ENCODE measurements at regions not wholly inside any gene's neighbourhood (a gene's known extent, or its start where the extent isn't known, plus 50 kb on each side); places are given as distances from the start of the nearest gene placed in this dataset.
"Not testable (repeated sequence)": the region's sequence is repeated elsewhere in the genome, so short reads cannot be mapped to it uniquely, and the experiment has no call there.

GRCh38 chr7:156566812-156567549, 73.6 kb upstream of the RNF32 start:
- in situ Hi-C loops (cut with HindIII; ENCODE audit: low sequenced_read_pairs): no loop called here
- TF ChIP-seq CTCF (IDR thresholded peaks at IDR 0.05; ENCODE audit: low read depth, low read length): no peak
- no peak overlapping the region for H3K4me3 ChIP-seq (ENCODE audit: low read depth, low read length)
- no peak for DNase-seq (ENCODE audit: low read depth, low spot score)

GRCh38 chr7:156565002-156565401, 75.6 kb upstream of the RNF32 start:
- in situ Hi-C loops (cut with HindIII; ENCODE audit: low sequenced_read_pairs); H3K4me3 ChIP-seq (ENCODE audit: low read depth, low read length); DNase-seq (ENCODE audit: low read depth, low spot score): not testable (repeated sequence)

GRCh38 chr7:156560696-156561095, 79.9 kb upstream of the RNF32 start:
- in situ Hi-C loops (cut with HindIII; ENCODE audit: low sequenced_read_pairs): no loop called here
- no peak for DNase-seq (ENCODE audit: low read depth, low spot score)
- H3K4me3 ChIP-seq (ENCODE audit: low read depth, low read length): no peak overlapping the region
- no peak for TF ChIP-seq CTCF (IDR thresholded peaks at IDR 0.05; ENCODE audit: low read depth, low read length)

GRCh38 chr7:156560075-156560474, 80.5 kb upstream of the RNF32 start:
- in situ Hi-C loops (cut with HindIII; ENCODE audit: low sequenced_read_pairs): no loop called here
- TF ChIP-seq CTCF (IDR thresholded peaks at IDR 0.05; ENCODE audit: low read depth, low read length): peak; percentile 17

GRCh38 chr7:156559001-156559400, 81.6 kb upstream of the RNF32 start:
- TF ChIP-seq CTCF (IDR thresholded peaks at IDR 0.05; ENCODE audit: low read depth, low read length): no peak
- no peak overlapping the region for H3K4me3 ChIP-seq (ENCODE audit: low read depth, low read length)
- DNase-seq (ENCODE audit: low read depth, low spot score): no peak
- in situ Hi-C loops (cut with HindIII; ENCODE audit: low sequenced_read_pairs): no loop called here

More at GRCh38 chr7:156560075-156560474, 80.5 kb upstream of the RNF32 start:
- DNase-seq (ENCODE audit: low read depth, low spot score): no peak
- H3K4me3 ChIP-seq (ENCODE audit: low read depth, low read length): no peak overlapping the region

GRCh38 chr7:156558198-156558597, 82.4 kb upstream of the RNF32 start:
- no peak for TF ChIP-seq CTCF (IDR thresholded peaks at IDR 0.05; ENCODE audit: low read depth, low read length)
- DNase-seq (ENCODE audit: low read depth, low spot score): peak; percentile 61
- in situ Hi-C loops (cut with HindIII; ENCODE audit: low sequenced_read_pairs): no loop called here
- H3K4me3 ChIP-seq (ENCODE audit: low read depth, low read length): no peak overlapping the region

GRCh38 chr7:156556083-156556482, 84.5 kb upstream of the RNF32 start:
- no peak overlapping the region for H3K4me3 ChIP-seq (ENCODE audit: low read depth, low read length)
- TF ChIP-seq CTCF (IDR thresholded peaks at IDR 0.05; ENCODE audit: low read depth, low read length): no peak
- in situ Hi-C loops (cut with HindIII; ENCODE audit: low sequenced_read_pairs): no loop called here
- no peak for DNase-seq (ENCODE audit: low read depth, low spot score)
